NB4 (cell line): ENCODE measurements at regions not wholly inside any gene's neighbourhood (a gene's known extent, or its start where the extent isn't known, plus 50 kb on each side); places are given as distances from the start of the nearest gene placed in this dataset.

ENCODE experiments used
- DNase-seq: peaks from one replicate; pipeline ENCODE4 v3.0.0; 2010; ENCODE audit warnings: low read depth
- H3K4me3 ChIP-seq: one replicate; pipeline ENCODE4 v1.5.1; 2011; ENCODE audit warnings: mild to moderate bottlenecking, low read depth, low read length, moderate library complexity
- CTCF ChIP-seq: IDR thresholded peaks from one replicate; pipeline ENCODE4 v1.5.1; 2012; ENCODE audit warnings: low read depth, low read length
- MYC ChIP-seq: IDR thresholded peaks from 2 replicates; pipeline ENCODE4 v1.6.1; 2011; ENCODE audit warnings: low read depth, low read length
- POLR2A ChIP-seq: IDR thresholded peaks from 2 replicates; pipeline ENCODE4 v1.6.1; 2011; ENCODE audit warnings: mild to moderate bottlenecking; ENCODE audit not compliant: insufficient read length; ENCODE audit errors: extremely low read depth
- TF ChIP-seq, protein P1 (sequence below): IDR thresholded peaks from 2 replicates; pipeline ENCODE4 v1.6.1; 2011; ENCODE audit warnings: low read depth, low read length

- no peak overlapping the region for H3K4me3 ChIP-seq
- TF ChIP-seq CTCF = no peak
- no peak for TF ChIP-seq MYC
- TF ChIP-seq, protein P1, sequence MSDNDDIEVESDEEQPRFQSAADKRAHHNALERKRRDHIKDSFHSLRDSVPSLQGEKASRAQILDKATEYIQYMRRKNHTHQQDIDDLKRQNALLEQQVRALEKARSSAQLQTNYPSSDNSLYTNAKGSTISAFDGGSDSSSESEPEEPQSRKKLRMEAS = no peak
- TF ChIP-seq POLR2A = no peak
- no peak for DNase-seq
These were observed 882.9 kb upstream of the SLIT2 start for GRCh38 chr4:19368800-19369199.

DNA sequence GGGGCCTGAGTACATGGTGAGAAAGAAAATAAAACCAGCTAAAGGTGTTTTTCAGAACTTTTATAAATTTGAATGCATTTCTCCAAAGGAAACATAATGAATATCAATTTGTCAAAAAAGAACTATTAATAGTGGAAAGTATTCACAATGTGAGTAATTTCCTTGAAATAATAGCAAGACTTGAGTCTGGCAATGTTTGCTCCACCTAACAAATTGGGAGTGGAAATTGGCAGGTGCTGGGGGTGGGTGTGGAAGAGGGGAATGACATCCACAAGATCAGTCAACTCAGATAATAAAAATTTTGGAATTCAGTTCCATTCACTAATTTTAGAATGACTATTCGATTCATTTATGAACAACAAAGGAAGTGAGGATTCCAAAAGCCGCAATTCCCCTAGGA, 884.8 kb upstream of the SLIT2 start:
- TF ChIP-seq CTCF (no peak), POLR2A (no peak), MYC (no peak)
- TF ChIP-seq, protein P1 = no peak
- no peak for DNase-seq
- H3K4me3 ChIP-seq = no peak overlapping the region

DNA sequence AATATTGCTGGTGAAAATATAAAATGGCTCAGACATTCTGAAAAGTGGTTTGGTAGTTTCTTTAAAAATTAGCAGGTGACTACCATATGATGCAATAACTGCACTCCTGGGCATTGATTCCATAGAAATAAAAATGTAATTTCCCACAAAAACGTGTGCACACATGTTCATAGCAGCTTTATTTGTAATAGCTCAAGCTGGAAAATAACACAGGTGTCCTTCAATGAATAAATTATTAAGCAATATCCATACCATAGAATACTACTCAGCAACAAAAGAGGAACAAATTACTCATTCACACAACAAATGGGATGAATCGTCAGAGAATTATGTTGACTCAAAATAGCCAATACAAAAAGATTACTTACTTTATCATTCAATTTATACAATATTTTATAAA, 893.7 kb upstream of the SLIT2 start:
- no peak for DNase-seq
- TF ChIP-seq CTCF = no peak
- no peak overlapping the region for H3K4me3 ChIP-seq

GRCh38 chr4:19349416-19349815, 902.3 kb upstream of the SLIT2 start:
- H3K4me3 ChIP-seq = no peak overlapping the region
- no peak for DNase-seq
- TF ChIP-seq CTCF (no peak), POLR2A (no peak)
- TF ChIP-seq, protein P1 = no peak

- DNase-seq = no peak
- TF ChIP-seq, protein P1 = no peak
- TF ChIP-seq CTCF = no peak
- no peak for TF ChIP-seq POLR2A
- TF ChIP-seq MYC = no peak
- H3K4me3 ChIP-seq = no peak overlapping the region
These were observed 903.0 kb upstream of the SLIT2 start for GRCh38 chr4:19348746-19349145.

GRCh38 chr4:19346636-19347035, 905.1 kb upstream of the SLIT2 start:
- H3K4me3 ChIP-seq = no peak overlapping the region
- TF ChIP-seq CTCF (no peak), MYC (no peak), POLR2A (no peak)
- TF ChIP-seq, protein P1 = no peak

More at GRCh38 chr4:19346636-19347035, 905.1 kb upstream of the SLIT2 start:
- no peak for DNase-seq
